Testis (tissue), 2 donors: ENCODE measurements at regions not wholly inside any gene's neighbourhood (a gene's known extent, or its start where the extent isn't known, plus 50 kb on each side); places are given as distances from the start of the nearest gene placed in this dataset.

Experiments
- POLR2A ChIP-seq: fragments of 450-650 bp; IDR thresholded peaks from one replicate; pipeline ENCODE4 v1.6.1; 2017; ENCODE audit warnings: antibody characterized with exemption, mild to moderate bottlenecking, moderate library complexity
- TF ChIP-seq, protein P1 (sequence below), 3 experiments: fragments of 450-650 bp in 2 of 3; fragments of 200-600 bp in 1 of 3; sonication (generic) in 1 of 3; IDR thresholded peaks; one replicate each; pipeline ENCODE4 v1.5.1; 2016 to 2019; ENCODE audit warnings: antibody characterized with exemption in 3 of 3, mild to moderate bottlenecking in 2 of 3, moderate library complexity in 1 of 3

GRCh38 chr1:232440325-232441035, 189.5 kb downstream of the SIPA1L2 start:
- TF ChIP-seq, protein P1, sequence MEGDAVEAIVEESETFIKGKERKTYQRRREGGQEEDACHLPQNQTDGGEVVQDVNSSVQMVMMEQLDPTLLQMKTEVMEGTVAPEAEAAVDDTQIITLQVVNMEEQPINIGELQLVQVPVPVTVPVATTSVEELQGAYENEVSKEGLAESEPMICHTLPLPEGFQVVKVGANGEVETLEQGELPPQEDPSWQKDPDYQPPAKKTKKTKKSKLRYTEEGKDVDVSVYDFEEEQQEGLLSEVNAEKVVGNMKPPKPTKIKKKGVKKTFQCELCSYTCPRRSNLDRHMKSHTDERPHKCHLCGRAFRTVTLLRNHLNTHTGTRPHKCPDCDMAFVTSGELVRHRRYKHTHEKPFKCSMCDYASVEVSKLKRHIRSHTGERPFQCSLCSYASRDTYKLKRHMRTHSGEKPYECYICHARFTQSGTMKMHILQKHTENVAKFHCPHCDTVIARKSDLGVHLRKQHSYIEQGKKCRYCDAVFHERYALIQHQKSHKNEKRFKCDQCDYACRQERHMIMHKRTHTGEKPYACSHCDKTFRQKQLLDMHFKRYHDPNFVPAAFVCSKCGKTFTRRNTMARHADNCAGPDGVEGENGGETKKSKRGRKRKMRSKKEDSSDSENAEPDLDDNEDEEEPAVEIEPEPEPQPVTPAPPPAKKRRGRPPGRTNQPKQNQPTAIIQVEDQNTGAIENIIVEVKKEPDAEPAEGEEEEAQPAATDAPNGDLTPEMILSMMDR (IDR thresholded peaks at IDR 0.05): no peak
- no peak for TF ChIP-seq POLR2A
